ENCODE measurements at regions not wholly inside any gene's neighbourhood (a gene's known extent, or its start where the extent isn't known, plus 50 kb on each side); places are given as distances from the start of the nearest gene placed in this dataset.
"Not testable (repeated sequence)": the region's sequence is repeated elsewhere in the genome, so short reads cannot be mapped to it uniquely, and the experiment has no call there.

GRCh38 chr5:67732471-67732870 is 483.1 kb upstream of the PIK3R1 start:
- no peak for DNase-seq

- no peak for DNase-seq
Observed at GRCh38 chr5:67731886-67732285, 483.7 kb upstream of the PIK3R1 start.

GRCh38 chr5:67730917-67731474 is 484.6 kb upstream of the PIK3R1 start:
- DNase-seq: no peak

GRCh38 chr5:67728326-67728890 is 487.1 kb upstream of the PIK3R1 start:
- DNase-seq: no peak

- DNase-seq: no peak
Observed at GRCh38 chr5:67725604-67726003, 490.0 kb upstream of the PIK3R1 start.

GRCh38 chr5:67724412-67725135 is 491.0 kb upstream of the PIK3R1 start:
- DNase-seq: no peak

GRCh38 chr5:67723873-67724272 is 491.7 kb upstream of the PIK3R1 start:
- no peak for DNase-seq

GRCh38 chr5:67722582-67722981 is 493.0 kb upstream of the PIK3R1 start:
- DNase-seq: not testable (repeated sequence)

- no peak for DNase-seq
Observed at GRCh38 chr5:67720162-67720772, 495.3 kb upstream of the PIK3R1 start.

- no peak for DNase-seq
Observed at GRCh38 chr5:67702008-67702407, 505.4 kb upstream of the CD180 start.

- DNase-seq: no peak
Observed at GRCh38 chr5:67699560-67699959, 503.0 kb upstream of the CD180 start.

GRCh38 chr5:67696446-67696845 is 499.8 kb upstream of the CD180 start:
- no peak for DNase-seq

- DNase-seq: no peak
Observed at GRCh38 chr5:67695369-67695768, 498.8 kb upstream of the CD180 start.

- DNase-seq: no peak
Observed at GRCh38 chr5:67694810-67695191, 498.2 kb upstream of the CD180 start.

GRCh38 chr5:67693956-67694809 is 497.6 kb upstream of the CD180 start:
- no peak for DNase-seq

- no peak for DNase-seq
Observed at GRCh38 chr5:67686746-67687145, 490.1 kb upstream of the CD180 start.

- DNase-seq: no peak
Observed at GRCh38 chr5:67681703-67682102, 485.1 kb upstream of the CD180 start.

GRCh38 chr5:67680099-67680498 is 483.5 kb upstream of the CD180 start:
- DNase-seq: no peak

- no peak for DNase-seq
Observed at GRCh38 chr5:67679184-67679841, 482.7 kb upstream of the CD180 start.

GRCh38 chr5:67678594-67678993 is 482.0 kb upstream of the CD180 start:
- no peak for DNase-seq

- no peak for DNase-seq
Observed at GRCh38 chr5:67677422-67677970, 480.9 kb upstream of the CD180 start.

- no peak for DNase-seq
Observed at GRCh38 chr5:67676863-67677262, 480.3 kb upstream of the CD180 start.

All from CD4-positive, alpha-beta T cell treated with Interleukin-4 for 1 hour (primary cell).